ENCODE measurements at regions not wholly inside any gene's neighbourhood (a gene's known extent, or its start where the extent isn't known, plus 50 kb on each side); places are given as distances from the start of the nearest gene placed in this dataset.

GRCh38 chr18:78727877-78728783, 251.5 kb upstream of the SALL3 start:
- Histone ChIP-seq H3K36me3 (ENCODE audit: control insufficient read depth, insufficient read depth, low read length) (no peaks in the 10 kb centered on the region), H3K9ac (ENCODE audit: low read length) (no peak overlapping the region), H3K27ac (ENCODE audit: low read depth, low read length) (no peak overlapping the region), H3K4me1 (ENCODE audit: control insufficient read depth, insufficient read depth, low read length) (no peaks in the 10 kb centered on the region), H3K27me3 (ENCODE audit: control insufficient read depth, insufficient read depth, low read length) (no peaks in the 10 kb centered on the region), H3K4me3 (ENCODE audit: low read length) (no peak overlapping the region)

GRCh38 chr18:78728784-78729467, 250.7 kb upstream of the SALL3 start:
- no peaks in the 10 kb centered on the region for H3K27me3 ChIP-seq (ENCODE audit: control insufficient read depth, insufficient read depth, low read length)
- no peak overlapping the region for H3K4me3 ChIP-seq (ENCODE audit: low read length)

GRCh38 chr18:78730546-78730945, 249.1 kb upstream of the SALL3 start:
- H3K36me3 ChIP-seq (ENCODE audit: control insufficient read depth, insufficient read depth, low read length), result no peaks in the 10 kb centered on the region
- H3K4me1 ChIP-seq (ENCODE audit: control insufficient read depth, insufficient read depth, low read length), result no peaks in the 10 kb centered on the region
- H3K4me3 ChIP-seq (ENCODE audit: low read length), result no peak overlapping the region
- H3K27me3 ChIP-seq (ENCODE audit: control insufficient read depth, insufficient read depth, low read length), result no peaks in the 10 kb centered on the region
- H3K27ac ChIP-seq (ENCODE audit: low read depth, low read length), result no peak overlapping the region
- H3K9ac ChIP-seq (ENCODE audit: low read length), result no peak overlapping the region

More at GRCh38 chr18:78728784-78729467, 250.7 kb upstream of the SALL3 start:
- H3K27ac ChIP-seq (ENCODE audit: low read depth, low read length), result no peak overlapping the region
- no peaks in the 10 kb centered on the region for H3K36me3 ChIP-seq (ENCODE audit: control insufficient read depth, insufficient read depth, low read length)
- H3K4me1 ChIP-seq (ENCODE audit: control insufficient read depth, insufficient read depth, low read length), result no peaks in the 10 kb centered on the region
- no peak overlapping the region for H3K9ac ChIP-seq (ENCODE audit: low read length)

- H3K36me3 ChIP-seq (ENCODE audit: control insufficient read depth, insufficient read depth, low read length), result no peaks in the 10 kb centered on the region
- H3K27me3 ChIP-seq (ENCODE audit: control insufficient read depth, insufficient read depth, low read length), result no peaks in the 10 kb centered on the region
- no peak overlapping the region for H3K9ac ChIP-seq (ENCODE audit: low read length)
- H3K27ac ChIP-seq (ENCODE audit: low read depth, low read length), result no peak overlapping the region
- no peak overlapping the region for H3K4me3 ChIP-seq (ENCODE audit: low read length)
- no peaks in the 10 kb centered on the region for H3K4me1 ChIP-seq (ENCODE audit: control insufficient read depth, insufficient read depth, low read length)
Measured at GRCh38 chr18:78731016-78731397, 248.6 kb upstream of the SALL3 start.

GRCh38 chr18:78731398-78732032, 248.1 kb upstream of the SALL3 start:
- no peaks in the 10 kb centered on the region for H3K36me3 ChIP-seq (ENCODE audit: control insufficient read depth, insufficient read depth, low read length)
- no peaks in the 10 kb centered on the region for H3K27me3 ChIP-seq (ENCODE audit: control insufficient read depth, insufficient read depth, low read length)
- no peaks in the 10 kb centered on the region for H3K4me1 ChIP-seq (ENCODE audit: control insufficient read depth, insufficient read depth, low read length)
- no peak overlapping the region for H3K9ac ChIP-seq (ENCODE audit: low read length)
- no peak overlapping the region for H3K4me3 ChIP-seq (ENCODE audit: low read length)
- no peak overlapping the region for H3K27ac ChIP-seq (ENCODE audit: low read depth, low read length)

GRCh38 chr18:78732273-78733210, 247.1 kb upstream of the SALL3 start:
- Histone ChIP-seq H3K4me3 (ENCODE audit: low read length) (no peak overlapping the region), H3K9ac (ENCODE audit: low read length) (no peak overlapping the region), H3K27ac (ENCODE audit: low read depth, low read length) (no peak overlapping the region), H3K27me3 (ENCODE audit: control insufficient read depth, insufficient read depth, low read length) (no peaks in the 10 kb centered on the region), H3K36me3 (ENCODE audit: control insufficient read depth, insufficient read depth, low read length) (no peaks in the 10 kb centered on the region), H3K4me1 (ENCODE audit: control insufficient read depth, insufficient read depth, low read length) (no peaks in the 10 kb centered on the region)

- no peaks in the 10 kb centered on the region for H3K4me1 ChIP-seq (ENCODE audit: control insufficient read depth, insufficient read depth, low read length)
- no peak overlapping the region for H3K4me3 ChIP-seq (ENCODE audit: low read length)
- H3K9ac ChIP-seq (ENCODE audit: low read length), result no peak overlapping the region
- H3K27me3 ChIP-seq (ENCODE audit: control insufficient read depth, insufficient read depth, low read length), result no peaks in the 10 kb centered on the region
- no peak overlapping the region for H3K27ac ChIP-seq (ENCODE audit: low read depth, low read length)
- H3K36me3 ChIP-seq (ENCODE audit: control insufficient read depth, insufficient read depth, low read length), result no peaks in the 10 kb centered on the region
Measured at GRCh38 chr18:78733762-78734613, 245.6 kb upstream of the SALL3 start.

GRCh38 chr18:78734614-78734945, 245.0 kb upstream of the SALL3 start:
- H3K27me3 ChIP-seq (ENCODE audit: control insufficient read depth, insufficient read depth, low read length), result no peaks in the 10 kb centered on the region
- no peak overlapping the region for H3K9ac ChIP-seq (ENCODE audit: low read length)
- no peaks in the 10 kb centered on the region for H3K4me1 ChIP-seq (ENCODE audit: control insufficient read depth, insufficient read depth, low read length)
- H3K27ac ChIP-seq (ENCODE audit: low read depth, low read length), result no peak overlapping the region
- H3K36me3 ChIP-seq (ENCODE audit: control insufficient read depth, insufficient read depth, low read length), result no peaks in the 10 kb centered on the region
- no peak overlapping the region for H3K4me3 ChIP-seq (ENCODE audit: low read length)

GRCh38 chr18:78735131-78736014, 244.2 kb upstream of the SALL3 start:
- no peak overlapping the region for H3K27ac ChIP-seq (ENCODE audit: low read depth, low read length)
- H3K4me3 ChIP-seq (ENCODE audit: low read length), result no peak overlapping the region
- no peaks in the 10 kb centered on the region for H3K27me3 ChIP-seq (ENCODE audit: control insufficient read depth, insufficient read depth, low read length)
- H3K9ac ChIP-seq (ENCODE audit: low read length), result no peak overlapping the region
- H3K36me3 ChIP-seq (ENCODE audit: control insufficient read depth, insufficient read depth, low read length), result no peaks in the 10 kb centered on the region
- H3K4me1 ChIP-seq (ENCODE audit: control insufficient read depth, insufficient read depth, low read length), result no peaks in the 10 kb centered on the region

- no peak overlapping the region for H3K27ac ChIP-seq (ENCODE audit: low read depth, low read length)
- H3K4me1 ChIP-seq (ENCODE audit: control insufficient read depth, insufficient read depth, low read length), result no peaks in the 10 kb centered on the region
- H3K9ac ChIP-seq (ENCODE audit: low read length), result no peak overlapping the region
- H3K4me3 ChIP-seq (ENCODE audit: low read length), result no peak overlapping the region
- no peaks in the 10 kb centered on the region for H3K36me3 ChIP-seq (ENCODE audit: control insufficient read depth, insufficient read depth, low read length)
- H3K27me3 ChIP-seq (ENCODE audit: control insufficient read depth, insufficient read depth, low read length), result no peaks in the 10 kb centered on the region
Measured at GRCh38 chr18:78736015-78736690, 243.5 kb upstream of the SALL3 start.
